Liver (tissue), 8 donors: ENCODE measurements at regions not wholly inside any gene's neighbourhood (a gene's known extent, or its start where the extent isn't known, plus 50 kb on each side); places are given as distances from the start of the nearest gene placed in this dataset.

Experiments
- DNase-seq: peaks from one replicate; pipeline ENCODE4 v3.0.0-alpha.2; 2017; ENCODE audit warnings: low spot score
- H3K27ac ChIP-seq, 2 donors: one replicate each; pipeline ENCODE4 v1.7.0; 2013; ENCODE audit warnings: inconsistent platforms in 2 of 2, low read length in 2 of 2, control low read depth in 1 of 2, low read depth in 1 of 2, mild to moderate bottlenecking in 1 of 2
- H3K27me3 ChIP-seq, 4 donors: one replicate each; pipeline versions ENCODE4 v1.6.1 to v1.7.0; 2013; ENCODE audit warnings: low read length in 3 of 4, inconsistent platforms in 1 of 4, mild to moderate bottlenecking in 1 of 4, moderate library complexity in 1 of 4; ENCODE audit not compliant: control insufficient read depth in 4 of 4, insufficient read depth in 4 of 4
- H3K36me3 ChIP-seq, 4 donors: one replicate each; pipeline versions ENCODE4 v1.6.1 to v1.7.0; 2013; ENCODE audit warnings: low read length in 3 of 4, mild to moderate bottlenecking in 3 of 4, low read depth in 1 of 4, moderate library complexity in 1 of 4; ENCODE audit not compliant: control insufficient read depth in 4 of 4, insufficient read depth in 3 of 4
- H3K4me1 ChIP-seq, 4 donors: one replicate each; pipeline versions ENCODE4 v1.6.1 to v1.7.0; 2013; ENCODE audit warnings: low read length in 3 of 4, mild to moderate bottlenecking in 3 of 4, moderate library complexity in 1 of 4; ENCODE audit not compliant: control insufficient read depth in 4 of 4, insufficient read depth in 4 of 4
- H3K4me3 ChIP-seq, 3 donors: one replicate each; pipeline versions ENCODE4 v1.6.1 to v1.7.0; 2013; ENCODE audit warnings: low read length in 3 of 3, control low read depth in 1 of 3, low read depth in 1 of 3, mild to moderate bottlenecking in 1 of 3
- H3K9ac ChIP-seq, 2 donors: one replicate each; pipeline ENCODE4 v1.7.0; 2013; ENCODE audit warnings: low read length in 2 of 2, mild to moderate bottlenecking in 2 of 2, moderate library complexity in 2 of 2, control low read depth in 1 of 2, low read depth in 1 of 2
- H3K9me3 ChIP-seq, 4 donors: one replicate each; pipeline versions ENCODE4 v1.6.1 to v1.7.0; 2013; ENCODE audit warnings: low read length in 3 of 4; ENCODE audit not compliant: control insufficient read depth in 4 of 4
- EGR1 ChIP-seq, 2 donors: IDR thresholded peaks; 2 replicates each; pipeline ENCODE4 v1.6.1; 2016 to 2018; ENCODE audit warnings: antibody characterized with exemption in 2 of 2, low read depth in 2 of 2
- FOXA2 ChIP-seq: IDR thresholded peaks from 2 replicates; pipeline ENCODE4 v1.6.1; 2016; ENCODE audit warnings: antibody characterized with exemption
- HNF4A ChIP-seq, 2 donors: conservative IDR thresholded peaks; 2 replicates each; pipeline ENCODE4 v1.6.1; 2016; ENCODE audit warnings: antibody characterized with exemption in 2 of 2, mild to moderate bottlenecking in 2 of 2
- NR2F2 ChIP-seq: IDR thresholded peaks from 2 replicates; pipeline ENCODE4 v1.6.1; 2016; ENCODE audit warnings: antibody characterized with exemption
- RAD21 ChIP-seq, 2 donors: IDR thresholded peaks; 2 replicates each; pipeline ENCODE4 v1.6.1; 2016; ENCODE audit warnings: antibody characterized with exemption in 2 of 2, mild to moderate bottlenecking in 2 of 2
- RXRA ChIP-seq, 2 donors: IDR thresholded peaks; 2 replicates each; pipeline ENCODE4 v1.6.1; 2017 to 2018; ENCODE audit warnings: antibody characterized with exemption in 2 of 2, mild to moderate bottlenecking in 1 of 2
- SP1 ChIP-seq: IDR thresholded peaks from 2 replicates; pipeline ENCODE4 v1.6.1; 2018; ENCODE audit warnings: antibody characterized with exemption, mild to moderate bottlenecking
- TAF1 ChIP-seq: conservative IDR thresholded peaks from 2 replicates; pipeline ENCODE4 v1.6.1; 2016; ENCODE audit warnings: antibody characterized with exemption, mild to moderate bottlenecking
- WGBS: extraction: QIAGEN DNeasy Blood & Tissue Kit; methylation state at CpG from one replicate; pipeline ENCODE4 v1.1.7; 2013; 5-methylcytosine and 5-hydroxymethylcytosine counted together
- TF ChIP-seq, protein P1 (sequence below): IDR thresholded peaks from 2 replicates; pipeline ENCODE4 v1.6.1; 2016; ENCODE audit warnings: antibody characterized with exemption, mild to moderate bottlenecking
- TF ChIP-seq, protein P2 (sequence below): IDR thresholded peaks from 2 replicates; pipeline ENCODE4 v1.6.1; 2016; ENCODE audit warnings: antibody characterized with exemption
- TF ChIP-seq, protein P3 (sequence below): IDR thresholded peaks from 2 replicates; pipeline ENCODE4 v1.6.1; 2016; ENCODE audit warnings: antibody characterized with exemption
- TF ChIP-seq, protein P4 (sequence below): fragments of 150-350 bp; IDR thresholded peaks from 2 replicates; pipeline ENCODE4 v1.5.1; 2017; ENCODE audit warnings: improper control_type of control experiment, low read depth, low read length; ENCODE audit not compliant: missing input control
- TF ChIP-seq, protein P5 (sequence below): IDR thresholded peaks from 2 replicates; pipeline ENCODE4 v1.6.1; 2016; ENCODE audit warnings: antibody characterized with exemption
- donor health status: healthy.
- donor health status: healthy.
- donor health status: healthy.
- donor health status: healthy.
- donor health status: healthy.

DNA sequence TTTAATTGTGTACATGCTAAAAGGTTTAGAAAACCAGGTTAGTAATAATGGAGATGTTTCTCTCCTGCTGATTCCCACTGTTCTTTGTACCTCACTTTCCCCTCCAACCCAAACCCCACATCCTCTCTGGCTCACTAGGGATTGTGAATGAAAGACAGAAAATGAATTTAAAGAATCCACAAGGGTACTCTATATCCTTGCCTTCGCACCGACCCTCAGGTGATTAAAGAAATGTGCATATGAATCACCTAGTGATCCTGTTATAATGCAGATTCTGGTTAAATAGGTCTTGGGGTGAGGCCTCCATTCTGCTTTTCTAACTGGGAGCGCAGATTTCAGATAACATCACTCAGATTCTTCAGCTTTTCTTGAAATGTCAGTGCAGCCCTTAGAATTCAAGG, 84.3 kb upstream of the OTX2 start:
- Histone ChIP-seq H3K4me3 (no peak overlapping the region), H3K36me3 (no peaks in the 10 kb centered on the region), H3K4me1 (no peaks in the 10 kb centered on the region), H3K27ac (no peak overlapping the region), H3K9me3 (no peaks in the 10 kb centered on the region), H3K9ac (no peak overlapping the region), H3K27me3 (peaks cover 0 to 2% (median 0%) of the 10 kb centered on the region in 4 donors)
- DNase-seq, result no peak
- 62% methylated on average over 3 of the region's 3 CpGs for WGBS
- TF ChIP-seq, protein P1, sequence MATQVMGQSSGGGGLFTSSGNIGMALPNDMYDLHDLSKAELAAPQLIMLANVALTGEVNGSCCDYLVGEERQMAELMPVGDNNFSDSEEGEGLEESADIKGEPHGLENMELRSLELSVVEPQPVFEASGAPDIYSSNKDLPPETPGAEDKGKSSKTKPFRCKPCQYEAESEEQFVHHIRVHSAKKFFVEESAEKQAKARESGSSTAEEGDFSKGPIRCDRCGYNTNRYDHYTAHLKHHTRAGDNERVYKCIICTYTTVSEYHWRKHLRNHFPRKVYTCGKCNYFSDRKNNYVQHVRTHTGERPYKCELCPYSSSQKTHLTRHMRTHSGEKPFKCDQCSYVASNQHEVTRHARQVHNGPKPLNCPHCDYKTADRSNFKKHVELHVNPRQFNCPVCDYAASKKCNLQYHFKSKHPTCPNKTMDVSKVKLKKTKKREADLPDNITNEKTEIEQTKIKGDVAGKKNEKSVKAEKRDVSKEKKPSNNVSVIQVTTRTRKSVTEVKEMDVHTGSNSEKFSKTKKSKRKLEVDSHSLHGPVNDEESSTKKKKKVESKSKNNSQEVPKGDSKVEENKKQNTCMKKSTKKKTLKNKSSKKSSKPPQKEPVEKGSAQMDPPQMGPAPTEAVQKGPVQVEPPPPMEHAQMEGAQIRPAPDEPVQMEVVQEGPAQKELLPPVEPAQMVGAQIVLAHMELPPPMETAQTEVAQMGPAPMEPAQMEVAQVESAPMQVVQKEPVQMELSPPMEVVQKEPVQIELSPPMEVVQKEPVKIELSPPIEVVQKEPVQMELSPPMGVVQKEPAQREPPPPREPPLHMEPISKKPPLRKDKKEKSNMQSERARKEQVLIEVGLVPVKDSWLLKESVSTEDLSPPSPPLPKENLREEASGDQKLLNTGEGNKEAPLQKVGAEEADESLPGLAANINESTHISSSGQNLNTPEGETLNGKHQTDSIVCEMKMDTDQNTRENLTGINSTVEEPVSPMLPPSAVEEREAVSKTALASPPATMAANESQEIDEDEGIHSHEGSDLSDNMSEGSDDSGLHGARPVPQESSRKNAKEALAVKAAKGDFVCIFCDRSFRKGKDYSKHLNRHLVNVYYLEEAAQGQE, result no peak
- TF ChIP-seq NR2F2, result no peak
- TF ChIP-seq EGR1 (IDR thresholded peaks at IDR 0.05; ENCODE audit: low read depth in 2 of 2), result no peak
- TF ChIP-seq, protein P2, sequence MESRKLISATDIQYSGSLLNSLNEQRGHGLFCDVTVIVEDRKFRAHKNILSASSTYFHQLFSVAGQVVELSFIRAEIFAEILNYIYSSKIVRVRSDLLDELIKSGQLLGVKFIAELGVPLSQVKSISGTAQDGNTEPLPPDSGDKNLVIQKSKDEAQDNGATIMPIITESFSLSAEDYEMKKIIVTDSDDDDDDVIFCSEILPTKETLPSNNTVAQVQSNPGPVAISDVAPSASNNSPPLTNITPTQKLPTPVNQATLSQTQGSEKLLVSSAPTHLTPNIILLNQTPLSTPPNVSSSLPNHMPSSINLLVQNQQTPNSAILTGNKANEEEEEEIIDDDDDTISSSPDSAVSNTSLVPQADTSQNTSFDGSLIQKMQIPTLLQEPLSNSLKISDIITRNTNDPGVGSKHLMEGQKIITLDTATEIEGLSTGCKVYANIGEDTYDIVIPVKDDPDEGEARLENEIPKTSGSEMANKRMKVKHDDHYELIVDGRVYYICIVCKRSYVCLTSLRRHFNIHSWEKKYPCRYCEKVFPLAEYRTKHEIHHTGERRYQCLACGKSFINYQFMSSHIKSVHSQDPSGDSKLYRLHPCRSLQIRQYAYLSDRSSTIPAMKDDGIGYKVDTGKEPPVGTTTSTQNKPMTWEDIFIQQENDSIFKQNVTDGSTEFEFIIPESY, result no peak
- TF ChIP-seq SP1, result no peak
- TF ChIP-seq RAD21 (IDR thresholded peaks at IDR 0.05), result no peak

DNA sequence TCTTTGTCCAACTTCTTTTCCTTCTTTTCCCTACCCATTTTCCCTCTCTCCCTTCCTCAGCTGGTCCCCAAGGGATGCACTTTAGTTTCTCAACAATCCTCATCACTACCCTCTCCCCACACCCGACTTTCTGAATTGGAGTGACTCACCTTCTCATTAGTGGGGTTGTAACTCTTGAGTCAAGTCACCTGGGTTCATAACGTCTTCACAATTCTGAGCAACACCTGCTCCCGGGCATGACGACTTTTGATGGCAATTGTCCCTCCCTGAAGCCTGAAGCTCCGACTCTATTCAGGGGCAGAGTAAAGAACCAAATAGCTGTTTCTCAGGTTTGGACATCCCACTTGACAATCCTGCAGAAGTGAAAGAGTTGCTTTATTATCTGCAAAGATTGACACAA, 82.7 kb upstream of the OTX2 start:
- TF ChIP-seq TAF1 (no peak), FOXA2 (no peak), RAD21 (IDR thresholded peaks at IDR 0.05) (no peak), HNF4A (conservative IDR thresholded peaks at IDR 0.05) (no peak), RXRA (IDR thresholded peaks at IDR 0.05) (no peak)
- TF ChIP-seq, protein P1, result no peak
- TF ChIP-seq, protein P2, result no peak
- TF ChIP-seq, protein P3, sequence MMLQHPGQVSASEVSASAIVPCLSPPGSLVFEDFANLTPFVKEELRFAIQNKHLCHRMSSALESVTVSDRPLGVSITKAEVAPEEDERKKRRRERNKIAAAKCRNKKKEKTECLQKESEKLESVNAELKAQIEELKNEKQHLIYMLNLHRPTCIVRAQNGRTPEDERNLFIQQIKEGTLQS, result no peak
- TF ChIP-seq, protein P4, sequence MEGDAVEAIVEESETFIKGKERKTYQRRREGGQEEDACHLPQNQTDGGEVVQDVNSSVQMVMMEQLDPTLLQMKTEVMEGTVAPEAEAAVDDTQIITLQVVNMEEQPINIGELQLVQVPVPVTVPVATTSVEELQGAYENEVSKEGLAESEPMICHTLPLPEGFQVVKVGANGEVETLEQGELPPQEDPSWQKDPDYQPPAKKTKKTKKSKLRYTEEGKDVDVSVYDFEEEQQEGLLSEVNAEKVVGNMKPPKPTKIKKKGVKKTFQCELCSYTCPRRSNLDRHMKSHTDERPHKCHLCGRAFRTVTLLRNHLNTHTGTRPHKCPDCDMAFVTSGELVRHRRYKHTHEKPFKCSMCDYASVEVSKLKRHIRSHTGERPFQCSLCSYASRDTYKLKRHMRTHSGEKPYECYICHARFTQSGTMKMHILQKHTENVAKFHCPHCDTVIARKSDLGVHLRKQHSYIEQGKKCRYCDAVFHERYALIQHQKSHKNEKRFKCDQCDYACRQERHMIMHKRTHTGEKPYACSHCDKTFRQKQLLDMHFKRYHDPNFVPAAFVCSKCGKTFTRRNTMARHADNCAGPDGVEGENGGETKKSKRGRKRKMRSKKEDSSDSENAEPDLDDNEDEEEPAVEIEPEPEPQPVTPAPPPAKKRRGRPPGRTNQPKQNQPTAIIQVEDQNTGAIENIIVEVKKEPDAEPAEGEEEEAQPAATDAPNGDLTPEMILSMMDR, result no peak
- TF ChIP-seq, protein P5, sequence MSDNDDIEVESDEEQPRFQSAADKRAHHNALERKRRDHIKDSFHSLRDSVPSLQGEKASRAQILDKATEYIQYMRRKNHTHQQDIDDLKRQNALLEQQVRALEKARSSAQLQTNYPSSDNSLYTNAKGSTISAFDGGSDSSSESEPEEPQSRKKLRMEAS, result no peak
- Histone ChIP-seq H3K9ac (no peak overlapping the region), H3K4me1 (no peaks in the 10 kb centered on the region), H3K4me3 (no peak overlapping the region), H3K36me3 (no peaks in the 10 kb centered on the region), H3K9me3 (no peaks in the 10 kb centered on the region), H3K27ac (no peak overlapping the region), H3K27me3 (peaks cover 0 to 2% (median under 1%) of the 10 kb centered on the region in 4 donors)
- no peak for DNase-seq
- WGBS, result 43% methylated on average over 5 of the region's 5 CpGs
